ENCODE measurements at regions not wholly inside any gene's neighbourhood (a gene's known extent, or its start where the extent isn't known, plus 50 kb on each side); places are given as distances from the start of the nearest gene placed in this dataset.

DNA sequence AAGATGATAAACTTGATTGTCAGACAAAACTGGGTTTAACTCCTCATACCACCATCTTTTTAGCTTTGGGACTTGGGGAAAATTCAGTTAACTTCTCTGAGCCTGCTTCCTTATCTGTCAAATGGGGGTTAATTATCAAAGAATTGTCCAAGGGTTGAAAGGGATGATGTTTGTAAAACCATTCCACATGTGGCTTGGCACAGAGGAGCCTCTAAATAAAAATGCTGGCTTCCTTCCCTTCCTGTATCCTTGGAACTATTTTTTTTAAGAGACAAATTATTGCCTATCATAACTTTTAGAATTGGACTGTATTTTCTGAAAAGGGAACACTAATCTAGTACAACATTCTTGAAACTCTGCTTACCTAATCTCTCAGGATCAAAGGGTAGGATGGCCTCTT is 143.4 kb upstream of the USP24 start (continued):
- TF ChIP-seq, protein P1, sequence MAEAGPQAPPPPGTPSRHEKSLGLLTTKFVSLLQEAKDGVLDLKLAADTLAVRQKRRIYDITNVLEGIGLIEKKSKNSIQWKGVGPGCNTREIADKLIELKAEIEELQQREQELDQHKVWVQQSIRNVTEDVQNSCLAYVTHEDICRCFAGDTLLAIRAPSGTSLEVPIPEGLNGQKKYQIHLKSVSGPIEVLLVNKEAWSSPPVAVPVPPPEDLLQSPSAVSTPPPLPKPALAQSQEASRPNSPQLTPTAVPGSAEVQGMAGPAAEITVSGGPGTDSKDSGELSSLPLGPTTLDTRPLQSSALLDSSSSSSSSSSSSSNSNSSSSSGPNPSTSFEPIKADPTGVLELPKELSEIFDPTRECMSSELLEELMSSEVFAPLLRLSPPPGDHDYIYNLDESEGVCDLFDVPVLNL (CRISPR knock-in tag; IDR thresholded peaks at IDR 0.05; ENCODE audit: borderline replicate concordance, low read depth) = no peak

DNA sequence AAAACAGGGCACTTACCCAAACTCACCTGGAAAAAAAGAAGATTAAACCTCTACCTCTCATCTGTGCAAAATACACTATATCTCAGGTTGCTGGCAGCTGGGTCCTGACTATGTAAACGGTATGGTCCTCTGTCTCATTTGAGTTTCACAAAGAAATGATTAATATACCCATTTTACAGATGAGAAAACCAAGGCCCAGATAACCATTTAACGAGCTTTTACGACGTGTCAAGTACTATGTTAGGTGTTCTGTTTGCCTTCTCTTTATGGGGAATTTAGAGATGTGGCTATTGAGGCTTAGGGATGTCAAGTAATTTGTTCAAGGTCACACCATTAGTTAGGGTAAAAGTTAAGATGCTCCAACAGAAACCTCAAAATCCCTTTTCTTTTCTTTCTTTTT is 140.4 kb upstream of the USP24 start:
- no peak for DNase-seq (ENCODE audit: low spot score)
- Mint-ChIP-seq H3K36me3 (no peaks in the 10 kb centered on the region), H3K4me1 (no peaks in the 10 kb centered on the region), H3K4me3 (no peak overlapping the region), H3K9me3 (peaks cover 4% of the 10 kb centered on the region), H3K27ac (no peak overlapping the region), H3K27me3 (ENCODE audit: low read depth) (no peaks in the 10 kb centered on the region)
- no peak for TF ChIP-seq MXD4 (CRISPR knock-in tag; IDR thresholded peaks at IDR 0.05; ENCODE audit: borderline replicate concordance)
- no peak for TF ChIP-seq ZNF138 (CRISPR knock-in tag; conservative IDR thresholded peaks at IDR 0.05)
- no peak for TF ChIP-seq OVOL2 (CRISPR knock-in tag; IDR thresholded peaks at IDR 0.05; ENCODE audit: borderline replicate concordance)
- TF ChIP-seq, protein P2, sequence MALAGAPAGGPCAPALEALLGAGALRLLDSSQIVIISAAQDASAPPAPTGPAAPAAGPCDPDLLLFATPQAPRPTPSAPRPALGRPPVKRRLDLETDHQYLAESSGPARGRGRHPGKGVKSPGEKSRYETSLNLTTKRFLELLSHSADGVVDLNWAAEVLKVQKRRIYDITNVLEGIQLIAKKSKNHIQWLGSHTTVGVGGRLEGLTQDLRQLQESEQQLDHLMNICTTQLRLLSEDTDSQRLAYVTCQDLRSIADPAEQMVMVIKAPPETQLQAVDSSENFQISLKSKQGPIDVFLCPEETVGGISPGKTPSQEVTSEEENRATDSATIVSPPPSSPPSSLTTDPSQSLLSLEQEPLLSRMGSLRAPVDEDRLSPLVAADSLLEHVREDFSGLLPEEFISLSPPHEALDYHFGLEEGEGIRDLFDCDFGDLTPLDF (CRISPR knock-in tag; IDR thresholded peaks at IDR 0.05) = no peak
- TF ChIP-seq RORB (CRISPR knock-in tag; IDR thresholded peaks at IDR 0.05) = no peak
- no peak for TF ChIP-seq ATF1 (CRISPR knock-in tag; IDR thresholded peaks at IDR 0.05)
- ChIA-PET CTCF (interaction anchor here (1.1 kb wide), 1 partner anchor 20 kb away, joined by 3 read pairs; no protein-coding TSS in a partner anchor), POLR2A (no interaction called here)
- ATAC-seq = no peak

DNA sequence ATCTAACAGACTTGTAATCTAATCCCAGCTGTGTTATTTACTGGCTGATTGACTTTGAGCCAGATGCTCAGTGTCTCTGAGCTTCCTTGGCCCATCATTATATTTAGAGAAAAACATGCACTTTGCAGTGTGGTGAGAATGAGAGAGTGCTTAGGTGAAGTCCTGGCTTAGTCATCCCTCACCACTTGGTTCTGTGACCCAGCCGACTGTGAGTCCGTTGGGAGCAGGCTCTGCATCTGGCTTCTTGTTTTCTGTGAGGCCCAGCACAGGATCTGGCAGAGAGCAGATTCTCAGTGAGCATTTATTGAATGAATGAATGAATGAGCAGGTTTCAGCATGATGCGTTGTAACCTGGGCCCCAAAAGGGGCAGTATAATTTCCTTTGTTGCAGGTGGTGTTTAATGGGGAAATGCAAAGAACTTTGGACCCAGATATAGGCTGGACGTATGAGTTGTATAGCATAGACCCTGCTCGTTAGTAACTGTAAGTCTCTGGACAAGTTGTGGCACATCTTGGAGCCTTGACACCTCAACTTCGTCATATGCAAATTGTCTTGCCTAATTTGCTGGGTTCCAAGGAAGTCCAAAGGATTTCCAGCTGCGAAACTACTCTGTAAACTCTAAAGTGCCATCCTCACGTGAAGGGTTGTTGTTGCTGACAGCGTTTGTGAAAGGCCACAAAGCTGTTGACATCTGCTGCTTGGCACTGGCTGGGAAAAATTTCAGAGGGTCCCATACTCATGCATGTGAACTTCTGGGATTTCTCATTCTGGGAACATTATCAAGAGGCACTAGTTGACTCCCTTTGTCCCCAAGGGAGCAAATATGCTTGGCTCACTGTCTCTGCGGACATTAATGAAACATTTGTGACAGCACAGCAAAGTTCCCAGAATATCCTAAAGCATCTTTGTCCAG is 138.8 kb upstream of the USP24 start:
- Mint-ChIP-seq H3K27me3 (ENCODE audit: low read depth) (no peaks in the 10 kb centered on the region), H3K4me3 (no peak overlapping the region), H3K27ac (no peak overlapping the region), H3K9me3 (peaks cover 4% of the 10 kb centered on the region), H3K4me1 (no peaks in the 10 kb centered on the region), H3K36me3 (no peaks in the 10 kb centered on the region)
- DNase-seq (ENCODE audit: low spot score) (no peak), ATAC-seq (no peak)
- ChIA-PET POLR2A (no interaction called here), CTCF (interaction anchor here (0.9 to 1.6 kb wide), 2 partner anchors 22 to 71 kb away, joined by 3 to 10 read pairs; no protein-coding TSS in a partner anchor)
- TF ChIP-seq NR2C2 (CRISPR knock-in tag; IDR thresholded peaks at IDR 0.05) (no peak), JAZF1 (CRISPR knock-in tag; IDR thresholded peaks at IDR 0.05) (no peak), OVOL2 (CRISPR knock-in tag; IDR thresholded peaks at IDR 0.05; ENCODE audit: borderline replicate concordance) (no peak), HMGA2 (CRISPR knock-in tag; IDR thresholded peaks at IDR 0.05) (no peak), GRHL2 (CRISPR knock-in tag; IDR thresholded peaks at IDR 0.05; ENCODE audit: insufficient replicate concordance, severe bottlenecking) (no peak), EMX1 (CRISPR knock-in tag; IDR thresholded peaks at IDR 0.05) (no peak), NFYB (CRISPR knock-in tag; conservative IDR thresholded peaks at IDR 0.05; ENCODE audit: low read depth) (no peak), ZNF263 (CRISPR knock-in tag; IDR thresholded peaks at IDR 0.05; ENCODE audit: low read depth) (no peak), ESRRA (CRISPR knock-in tag; IDR thresholded peaks at IDR 0.05; ENCODE audit: borderline replicate concordance) (no peak)
- TF ChIP-seq, protein P3, sequence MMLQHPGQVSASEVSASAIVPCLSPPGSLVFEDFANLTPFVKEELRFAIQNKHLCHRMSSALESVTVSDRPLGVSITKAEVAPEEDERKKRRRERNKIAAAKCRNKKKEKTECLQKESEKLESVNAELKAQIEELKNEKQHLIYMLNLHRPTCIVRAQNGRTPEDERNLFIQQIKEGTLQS (CRISPR knock-in tag; conservative IDR thresholded peaks at IDR 0.05) = no peak
- TF ChIP-seq, protein P2 (CRISPR knock-in tag; IDR thresholded peaks at IDR 0.05) = no peak
- TF ChIP-seq, protein P4, sequence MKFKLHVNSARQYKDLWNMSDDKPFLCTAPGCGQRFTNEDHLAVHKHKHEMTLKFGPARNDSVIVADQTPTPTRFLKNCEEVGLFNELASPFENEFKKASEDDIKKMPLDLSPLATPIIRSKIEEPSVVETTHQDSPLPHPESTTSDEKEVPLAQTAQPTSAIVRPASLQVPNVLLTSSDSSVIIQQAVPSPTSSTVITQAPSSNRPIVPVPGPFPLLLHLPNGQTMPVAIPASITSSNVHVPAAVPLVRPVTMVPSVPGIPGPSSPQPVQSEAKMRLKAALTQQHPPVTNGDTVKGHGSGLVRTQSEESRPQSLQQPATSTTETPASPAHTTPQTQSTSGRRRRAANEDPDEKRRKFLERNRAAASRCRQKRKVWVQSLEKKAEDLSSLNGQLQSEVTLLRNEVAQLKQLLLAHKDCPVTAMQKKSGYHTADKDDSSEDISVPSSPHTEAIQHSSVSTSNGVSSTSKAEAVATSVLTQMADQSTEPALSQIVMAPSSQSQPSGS (CRISPR knock-in tag; IDR thresholded peaks at IDR 0.05; ENCODE audit: borderline replicate concordance, low read depth) = no peak
- TF ChIP-seq, protein P5, sequence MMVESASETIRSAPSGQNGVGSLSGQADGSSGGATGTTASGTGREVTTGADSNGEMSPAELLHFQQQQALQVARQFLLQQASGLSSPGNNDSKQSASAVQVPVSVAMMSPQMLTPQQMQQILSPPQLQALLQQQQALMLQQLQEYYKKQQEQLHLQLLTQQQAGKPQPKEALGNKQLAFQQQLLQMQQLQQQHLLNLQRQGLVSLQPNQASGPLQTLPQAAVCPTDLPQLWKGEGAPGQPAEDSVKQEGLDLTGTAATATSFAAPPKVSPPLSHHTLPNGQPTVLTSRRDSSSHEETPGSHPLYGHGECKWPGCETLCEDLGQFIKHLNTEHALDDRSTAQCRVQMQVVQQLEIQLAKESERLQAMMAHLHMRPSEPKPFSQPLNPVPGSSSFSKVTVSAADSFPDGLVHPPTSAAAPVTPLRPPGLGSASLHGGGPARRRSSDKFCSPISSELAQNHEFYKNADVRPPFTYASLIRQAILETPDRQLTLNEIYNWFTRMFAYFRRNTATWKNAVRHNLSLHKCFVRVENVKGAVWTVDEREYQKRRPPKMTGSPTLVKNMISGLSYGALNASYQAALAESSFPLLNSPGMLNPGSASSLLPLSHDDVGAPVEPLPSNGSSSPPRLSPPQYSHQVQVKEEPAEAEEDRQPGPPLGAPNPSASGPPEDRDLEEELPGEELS (CRISPR knock-in tag; IDR thresholded peaks at IDR 0.05) = no peak
